H1 (cell line): ENCODE measurements at regions not wholly inside any gene's neighbourhood (a gene's known extent, or its start where the extent isn't known, plus 50 kb on each side); places are given as distances from the start of the nearest gene placed in this dataset.

ENCODE experiments used
- SP1 ChIP-seq: IDR thresholded peaks from 2 replicates; pipeline ENCODE4 v1.6.1; 2011; ENCODE audit warnings: low read depth, low read length
- TF ChIP-seq, protein P1 (sequence below), 3 experiments: IDR thresholded peaks; 1 replicate in 2 of 3; 2 replicates in 1 of 3; pipeline versions ENCODE4 v1.5.1 to v1.6.1; 2011; ENCODE audit warnings: low read length in 3 of 3, mild to moderate bottlenecking in 3 of 3, inconsistent platforms in 2 of 3, low read depth in 1 of 3, moderate library complexity in 1 of 3; ENCODE audit not compliant: insufficient read depth in 1 of 3; ENCODE audit errors: control extremely low read depth in 1 of 3

DNA sequence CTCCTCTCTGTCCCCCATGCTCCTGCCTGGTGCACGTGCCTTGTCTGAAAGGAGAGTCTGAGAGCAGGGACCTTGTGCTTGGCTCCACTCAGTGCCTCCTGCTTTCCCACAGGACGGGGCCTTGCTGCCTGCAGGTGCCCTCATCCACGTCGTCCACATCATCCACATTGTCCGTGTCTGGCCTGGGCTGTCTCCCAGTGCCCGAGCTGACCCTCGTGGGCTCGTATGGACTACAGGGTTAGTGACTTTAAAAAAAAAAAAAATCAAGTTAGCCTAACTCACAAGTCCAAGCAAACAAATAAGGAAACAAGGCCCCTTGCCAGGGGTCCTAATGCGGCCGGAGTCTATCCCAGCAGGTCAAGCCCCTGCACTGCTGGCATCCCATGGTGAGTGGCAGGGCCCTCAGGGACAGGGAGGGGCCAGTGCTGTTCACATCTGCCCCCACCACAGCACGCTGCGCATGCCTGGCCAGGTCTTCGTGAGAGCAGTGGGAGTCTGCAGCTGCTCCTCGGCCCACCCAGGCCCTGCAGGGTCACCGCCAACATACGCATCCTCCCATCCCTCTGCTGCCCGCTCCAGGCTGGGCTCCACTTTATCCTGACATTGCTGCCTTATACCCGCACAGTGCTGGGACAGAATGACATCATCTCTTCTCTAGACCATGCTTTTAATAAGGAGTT lies 232.6 kb downstream of the NDUFA10 start (continued):
- TF ChIP-seq, protein P1, sequence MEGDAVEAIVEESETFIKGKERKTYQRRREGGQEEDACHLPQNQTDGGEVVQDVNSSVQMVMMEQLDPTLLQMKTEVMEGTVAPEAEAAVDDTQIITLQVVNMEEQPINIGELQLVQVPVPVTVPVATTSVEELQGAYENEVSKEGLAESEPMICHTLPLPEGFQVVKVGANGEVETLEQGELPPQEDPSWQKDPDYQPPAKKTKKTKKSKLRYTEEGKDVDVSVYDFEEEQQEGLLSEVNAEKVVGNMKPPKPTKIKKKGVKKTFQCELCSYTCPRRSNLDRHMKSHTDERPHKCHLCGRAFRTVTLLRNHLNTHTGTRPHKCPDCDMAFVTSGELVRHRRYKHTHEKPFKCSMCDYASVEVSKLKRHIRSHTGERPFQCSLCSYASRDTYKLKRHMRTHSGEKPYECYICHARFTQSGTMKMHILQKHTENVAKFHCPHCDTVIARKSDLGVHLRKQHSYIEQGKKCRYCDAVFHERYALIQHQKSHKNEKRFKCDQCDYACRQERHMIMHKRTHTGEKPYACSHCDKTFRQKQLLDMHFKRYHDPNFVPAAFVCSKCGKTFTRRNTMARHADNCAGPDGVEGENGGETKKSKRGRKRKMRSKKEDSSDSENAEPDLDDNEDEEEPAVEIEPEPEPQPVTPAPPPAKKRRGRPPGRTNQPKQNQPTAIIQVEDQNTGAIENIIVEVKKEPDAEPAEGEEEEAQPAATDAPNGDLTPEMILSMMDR (IDR thresholded peaks at IDR 0.05; ENCODE audit: control extremely low read depth in 1 of 3, insufficient read depth in 1 of 3, low read depth in 1 of 3, low read length in 3 of 3): no peak
- no peak for TF ChIP-seq SP1
